ENCODE measurements at regions not wholly inside any gene's neighbourhood (a gene's known extent, or its start where the extent isn't known, plus 50 kb on each side); places are given as distances from the start of the nearest gene placed in this dataset.

DNA sequence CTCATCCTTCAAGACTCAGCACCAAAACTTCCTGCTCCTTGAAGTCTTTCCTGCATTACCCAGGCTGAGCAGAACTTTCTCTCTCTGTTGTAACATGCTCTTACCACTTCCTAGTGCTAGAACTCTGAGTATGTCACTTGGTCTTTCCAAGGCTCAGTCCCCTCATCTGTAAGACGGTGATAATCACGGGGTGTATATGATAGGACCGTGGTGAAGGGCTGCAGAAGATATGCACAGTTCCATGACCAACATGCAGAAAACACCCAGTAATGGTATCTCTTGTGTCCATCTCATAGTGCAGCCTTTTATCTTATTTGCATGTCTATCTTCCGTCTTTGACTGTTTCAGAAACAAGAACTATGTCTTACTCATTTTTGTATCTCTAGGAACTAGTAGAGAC lies 154.5 kb downstream of the ZNF621 start:
- TF ChIP-seq, protein P1, sequence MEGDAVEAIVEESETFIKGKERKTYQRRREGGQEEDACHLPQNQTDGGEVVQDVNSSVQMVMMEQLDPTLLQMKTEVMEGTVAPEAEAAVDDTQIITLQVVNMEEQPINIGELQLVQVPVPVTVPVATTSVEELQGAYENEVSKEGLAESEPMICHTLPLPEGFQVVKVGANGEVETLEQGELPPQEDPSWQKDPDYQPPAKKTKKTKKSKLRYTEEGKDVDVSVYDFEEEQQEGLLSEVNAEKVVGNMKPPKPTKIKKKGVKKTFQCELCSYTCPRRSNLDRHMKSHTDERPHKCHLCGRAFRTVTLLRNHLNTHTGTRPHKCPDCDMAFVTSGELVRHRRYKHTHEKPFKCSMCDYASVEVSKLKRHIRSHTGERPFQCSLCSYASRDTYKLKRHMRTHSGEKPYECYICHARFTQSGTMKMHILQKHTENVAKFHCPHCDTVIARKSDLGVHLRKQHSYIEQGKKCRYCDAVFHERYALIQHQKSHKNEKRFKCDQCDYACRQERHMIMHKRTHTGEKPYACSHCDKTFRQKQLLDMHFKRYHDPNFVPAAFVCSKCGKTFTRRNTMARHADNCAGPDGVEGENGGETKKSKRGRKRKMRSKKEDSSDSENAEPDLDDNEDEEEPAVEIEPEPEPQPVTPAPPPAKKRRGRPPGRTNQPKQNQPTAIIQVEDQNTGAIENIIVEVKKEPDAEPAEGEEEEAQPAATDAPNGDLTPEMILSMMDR (IDR thresholded peaks at IDR 0.05) = no peak
- TF ChIP-seq POLR2A (IDR thresholded peaks at IDR 0.05) = no peak
- H3K4me3 ChIP-seq = no peak overlapping the region
- WGBS, 4 donors = 92 to 93% (median 93%) methylated on average over 4 of the region's 4 CpGs
- intact Hi-C loops (cut with DNase I) = no loop called here
- H3K27me3 ChIP-seq = no peaks in the 10 kb centered on the region
- peaks cover 0 to 14% (median 0%) of the 10 kb centered on the region in 12 donors for H3K4me1 ChIP-seq
- ATAC-seq = no peak
- H3K9me3 ChIP-seq = peaks cover 0 to 13% (median 2%) of the 10 kb centered on the region in 12 donors
- H3K27ac ChIP-seq = no peak overlapping the region
- no peak for DNase-seq
- H3K36me3 ChIP-seq = no peaks in the 10 kb centered on the region

DNA sequence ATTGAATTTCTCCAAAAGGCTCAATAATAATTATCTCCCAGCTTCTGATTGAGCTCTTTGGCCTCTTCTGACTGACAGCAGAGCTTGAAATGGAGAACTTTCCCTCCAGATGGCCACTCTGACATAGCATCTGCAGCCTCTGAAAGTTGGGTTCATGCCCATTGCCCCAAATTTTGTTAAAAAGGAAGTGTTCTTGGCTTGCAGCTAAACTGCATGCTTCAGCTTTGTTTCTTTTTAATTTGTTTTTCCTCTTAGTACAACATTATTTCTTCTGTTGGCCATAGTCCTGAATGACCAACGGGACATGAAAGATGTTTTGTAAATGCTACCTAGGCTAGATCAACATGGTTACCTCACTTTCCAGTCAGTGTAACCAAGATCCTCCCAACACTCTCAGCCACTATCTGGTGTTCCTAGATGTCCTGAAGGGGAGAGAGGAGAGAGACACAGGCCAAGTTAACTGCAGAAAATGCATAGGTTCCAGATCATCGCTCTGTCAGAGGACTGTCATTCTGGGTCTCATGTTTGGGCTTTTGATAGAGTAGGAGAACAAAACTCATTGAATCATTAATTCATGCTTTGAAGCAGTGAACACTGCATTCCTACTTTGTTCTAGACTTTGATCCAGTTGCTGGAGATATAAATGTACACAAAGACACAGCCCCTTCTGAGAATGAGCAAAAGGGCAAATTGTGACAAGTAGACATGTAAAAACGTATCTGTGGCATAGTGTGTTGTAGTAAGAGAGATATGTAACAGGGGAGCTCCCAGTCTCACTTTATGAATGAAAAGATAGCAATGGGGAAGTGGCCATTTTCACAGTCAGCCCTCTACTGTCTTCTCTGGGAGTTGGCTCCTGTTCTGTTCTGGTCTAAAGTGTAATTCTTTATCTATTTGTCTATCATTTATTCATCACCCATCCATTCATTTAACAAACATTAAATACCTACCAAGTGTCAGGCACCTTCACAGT lies 156.2 kb downstream of the ZNF621 start:
- no peak for DNase-seq
- WGBS, 4 donors = 67 to 76% (median 72%) methylated on average over 3 of the region's 3 CpGs
- H3K27me3 ChIP-seq = no peaks in the 10 kb centered on the region
- TF ChIP-seq, protein P1 (IDR thresholded peaks at IDR 0.05) = no peak
- TF ChIP-seq POLR2A (IDR thresholded peaks at IDR 0.05) = no peak
- no peaks in the 10 kb centered on the region for H3K9me3 ChIP-seq
- no peak for ATAC-seq
- H3K4me3 ChIP-seq = no peak overlapping the region
- intact Hi-C loops (cut with DNase I) = no loop called here
- H3K27ac ChIP-seq = no peak overlapping the region
- peaks cover 0 to 14% (median 0%) of the 10 kb centered on the region in 12 donors for H3K4me1 ChIP-seq
- H3K36me3 ChIP-seq = no peaks in the 10 kb centered on the region

DNA sequence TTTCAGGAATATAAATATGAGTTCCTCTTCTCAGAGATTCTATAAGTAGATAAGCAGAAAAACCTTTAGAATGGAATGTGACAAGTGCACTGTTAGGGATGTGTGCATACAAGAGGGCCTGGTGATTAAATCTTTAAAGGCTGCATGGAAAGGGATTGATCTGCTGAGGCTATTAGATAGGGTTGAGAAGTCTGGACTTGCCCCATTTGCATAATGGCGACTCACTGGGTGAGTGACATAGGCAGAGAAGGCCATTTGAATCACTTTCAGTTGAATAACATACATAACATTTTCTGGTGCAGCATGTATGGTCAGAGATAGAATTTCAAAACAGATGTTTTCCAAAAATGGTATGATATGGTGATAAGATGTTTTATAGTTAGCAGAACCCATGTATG lies 156.9 kb downstream of the ZNF621 start:
- no peak for TF ChIP-seq POLR2A (IDR thresholded peaks at IDR 0.05)
- TF ChIP-seq, protein P1 (IDR thresholded peaks at IDR 0.05) = no peak
- 88 to 96% (median 92%) methylated on average over 1 of the region's 1 CpG for WGBS, 4 donors
- ATAC-seq = no peak
- no peak overlapping the region for H3K4me3 ChIP-seq
- no peak for DNase-seq
- H3K9me3 ChIP-seq = no peaks in the 10 kb centered on the region
- H3K27ac ChIP-seq = no peak overlapping the region
- H3K36me3 ChIP-seq = no peaks in the 10 kb centered on the region
- intact Hi-C loops (cut with DNase I) = no loop called here
- H3K4me1 ChIP-seq = peaks cover 0 to 14% (median 0%) of the 10 kb centered on the region in 12 donors
- no peaks in the 10 kb centered on the region for H3K27me3 ChIP-seq

DNA sequence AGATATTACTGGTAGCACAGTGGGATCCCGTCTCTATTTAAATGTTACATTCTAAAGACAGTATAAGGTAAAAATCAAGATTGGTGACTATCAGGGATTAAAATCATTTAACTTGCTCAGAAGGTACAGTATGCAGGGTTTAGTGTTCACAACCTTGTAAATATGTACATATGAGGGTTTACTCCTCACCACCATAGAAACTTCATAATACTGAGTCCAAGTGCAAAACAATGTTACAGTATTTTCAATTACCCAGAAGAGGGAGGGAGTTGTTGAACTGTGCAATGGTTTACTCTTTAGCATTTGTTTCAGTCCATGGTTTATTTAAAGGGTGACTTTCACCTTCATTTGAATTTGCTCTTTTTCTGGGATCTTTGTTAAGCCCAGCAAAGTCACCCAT lies 165.1 kb downstream of the ZNF621 start:
- 83 to 95% (median 86%) methylated on average over 1 of the region's 1 CpG for WGBS, 4 donors
- TF ChIP-seq, protein P1 (IDR thresholded peaks at IDR 0.05) = no peak
- no peak for TF ChIP-seq POLR2A (IDR thresholded peaks at IDR 0.05)
- DNase-seq = no peak
- intact Hi-C loops (cut with DNase I) = loop anchor here in 1 of 10 donors (5.0 kb wide), 1 partner anchor 187 kb away; no protein-coding TSS in a partner anchor
- no peaks in the 10 kb centered on the region for H3K9me3 ChIP-seq
- H3K27me3 ChIP-seq = no peaks in the 10 kb centered on the region
- no peak overlapping the region for H3K4me3 ChIP-seq
- peak overlapping the region in 4 of 12 donors; percentile 54 to 79 (median 70) for H3K27ac ChIP-seq
- no peak for ATAC-seq
- H3K4me1 ChIP-seq = peaks cover 0 to 46% (median 28%) of the 10 kb centered on the region in 12 donors
- no peaks in the 10 kb centered on the region for H3K36me3 ChIP-seq

Data from heart left ventricle (tissue), 16 donors.